Caco-2 (cell line): ENCODE measurements at regions not wholly inside any gene's neighbourhood (a gene's known extent, or its start where the extent isn't known, plus 50 kb on each side); places are given as distances from the start of the nearest gene placed in this dataset.

ENCODE experiments used
- BruUV-seq: library from RNA; stranded (reverse); fragments of 400-500 nt; replicated peaks from 2 replicates; lab custom pipeline; 2021; lab: Mats Ljungman, UMichigan
- CTCF ChIA-PET: fragments of 300-600 bp; sonication (Branson Sonifier 250); formaldehyde crosslinking; loops from one replicate; lab custom pipeline; 2022; ENCODE audit warnings: antibody characterized with exemption; lab: Charles Lee
- POLR2A ChIA-PET: fragments of 300-600 bp; sonication (Branson Sonifier 250); formaldehyde crosslinking; loops from one replicate; lab custom pipeline; 2022; ENCODE audit warnings: antibody characterized with exemption; lab: Charles Lee
- DNase-seq, 2 experiments: peaks; one replicate each; pipeline versions ENCODE4 v3.0.0 to v3.0.0-alpha.2; 2020 to 2022
- H3K27me3 ChIP-seq: replicated peaks from 2 replicates; pipeline ENCODE4 v1.6.0; 2011; ENCODE audit warnings: low read length; ENCODE audit not compliant: control insufficient read depth, insufficient read depth
- H3K36me3 ChIP-seq: 2 replicates; pipeline ENCODE4 v1.5.1; 2011; ENCODE audit warnings: low read length; ENCODE audit not compliant: control insufficient read depth, insufficient read depth
- H3K4me1 ChIP-seq: fragments of 250-450 bp; sonication (Bioruptor Pico); 2 replicates; pipeline ENCODE4 v1.5.1; 2020; ENCODE audit warnings: mild to moderate bottlenecking
- H3K4me3 ChIP-seq: 2 replicates; pipeline ENCODE4 v1.5.1; 2011; ENCODE audit warnings: low read depth, mild to moderate bottlenecking, control low read depth, low read length
- H3K9me3 ChIP-seq: fragments of 250-450 bp; sonication (Bioruptor Pico); 2 replicates; pipeline ENCODE4 v1.5.1; 2020; ENCODE audit warnings: mild to moderate bottlenecking, moderate library complexity
- H3K27ac Mint-ChIP-seq: one replicate; pipeline ENCODE4 v1.8.0; 2022; ENCODE audit warnings: mixed read lengths; ENCODE audit not compliant: unreplicated experiment
- H3K27me3 Mint-ChIP-seq: one replicate; pipeline ENCODE4 v1.8.0; 2022; ENCODE audit warnings: mixed read lengths; ENCODE audit not compliant: insufficient read depth, unreplicated experiment
- H3K36me3 Mint-ChIP-seq: one replicate; pipeline ENCODE4 v1.8.0; 2022; ENCODE audit warnings: mild to moderate bottlenecking, mixed read lengths; ENCODE audit not compliant: insufficient read depth, unreplicated experiment
- H3K4me1 Mint-ChIP-seq: one replicate; pipeline ENCODE4 v1.8.0; 2022; ENCODE audit warnings: low read depth, mixed read lengths; ENCODE audit not compliant: unreplicated experiment
- H3K4me3 Mint-ChIP-seq: one replicate; pipeline ENCODE4 v1.8.0; 2022; ENCODE audit warnings: mild to moderate bottlenecking, moderate library complexity, mixed read lengths; ENCODE audit not compliant: unreplicated experiment
- H3K9me3 Mint-ChIP-seq: one replicate; pipeline ENCODE4 v1.8.0; 2022; ENCODE audit warnings: mixed read lengths; ENCODE audit not compliant: unreplicated experiment
- CTCF ChIP-seq, 2 experiments: fragments of 200-600 bp in 1 of 2; IDR thresholded peaks; 1 replicate in 1 of 2; 2 replicates in 1 of 2; pipeline versions ENCODE4 v1.5.1 to v1.8.0; 2011 to 2022; ENCODE audit warnings: antibody characterized with exemption in 1 of 2, control low read depth in 1 of 2, inconsistent platforms in 1 of 2, low read depth in 1 of 2, low read length in 1 of 2, mild to moderate bottlenecking in 1 of 2, moderate library complexity in 1 of 2; ENCODE audit not compliant: insufficient read depth in 1 of 2, severe bottlenecking in 1 of 2, unreplicated experiment in 1 of 2
- intact Hi-C: fragments of 100-400 bp; cut with micrococcal nuclease; formaldehyde crosslinking; loops from one replicate; pipeline ENCODE4 v1.10.0; 2022; ENCODE audit not compliant: unreplicated experiment

GRCh38 chr3:107250221-107250620 is 127.0 kb upstream of the CCDC54 start:
- intact Hi-C loops = no loop called here
- Mint-ChIP-seq H3K4me3 (no peak overlapping the region), H3K27me3 (peaks cover 4% of the 10 kb centered on the region), H3K4me1 (no peaks in the 10 kb centered on the region), H3K27ac (no peak overlapping the region), H3K9me3 (no peaks in the 10 kb centered on the region), H3K36me3 (no peaks in the 10 kb centered on the region)
- no peaks in the 10 kb centered on the region for H3K9me3 ChIP-seq
- no peaks in the 10 kb centered on the region for H3K4me1 ChIP-seq
- ChIA-PET POLR2A (no interaction called here), CTCF (no interaction called here)
- no peak overlapping the region for H3K4me3 ChIP-seq
- no peak for TF ChIP-seq CTCF (IDR thresholded peaks at IDR 0.05; ENCODE audit: insufficient read depth in 1 of 2, low read depth in 1 of 2, low read length in 1 of 2, severe bottlenecking in 1 of 2, unreplicated experiment in 1 of 2)
- BruUV-seq = no TSS peak
- H3K36me3 ChIP-seq = no peaks in the 10 kb centered on the region
- DNase-seq = no peak
- no peaks in the 10 kb centered on the region for H3K27me3 ChIP-seq

GRCh38 chr3:107251819-107252218 is 125.4 kb upstream of the CCDC54 start:
- TF ChIP-seq CTCF (IDR thresholded peaks at IDR 0.05; ENCODE audit: insufficient read depth in 1 of 2, low read depth in 1 of 2, low read length in 1 of 2, severe bottlenecking in 1 of 2, unreplicated experiment in 1 of 2) = no peak
- H3K4me1 ChIP-seq = no peaks in the 10 kb centered on the region
- H3K27me3 ChIP-seq = no peaks in the 10 kb centered on the region
- H3K4me3 ChIP-seq = no peak overlapping the region
- Mint-ChIP-seq H3K27me3 (peaks cover 4% of the 10 kb centered on the region), H3K4me1 (no peaks in the 10 kb centered on the region), H3K9me3 (no peaks in the 10 kb centered on the region), H3K27ac (no peak overlapping the region), H3K4me3 (no peak overlapping the region), H3K36me3 (no peaks in the 10 kb centered on the region)
- intact Hi-C loops = no loop called here
- ChIA-PET POLR2A (no interaction called here), CTCF (no interaction called here)
- DNase-seq = no peak
- no peaks in the 10 kb centered on the region for H3K36me3 ChIP-seq
- no peaks in the 10 kb centered on the region for H3K9me3 ChIP-seq
- BruUV-seq = no TSS peak

GRCh38 chr3:107256963-107257362 is 120.3 kb upstream of the CCDC54 start:
- Histone ChIP-seq H3K4me3 (no peak overlapping the region), H3K4me1 (no peaks in the 10 kb centered on the region), H3K27me3 (no peaks in the 10 kb centered on the region), H3K36me3 (no peaks in the 10 kb centered on the region), H3K9me3 (no peaks in the 10 kb centered on the region)
- Mint-ChIP-seq H3K27ac (no peak overlapping the region), H3K4me3 (no peak overlapping the region), H3K36me3 (no peaks in the 10 kb centered on the region), H3K4me1 (no peaks in the 10 kb centered on the region), H3K27me3 (peaks cover 4% of the 10 kb centered on the region), H3K9me3 (no peaks in the 10 kb centered on the region)
- BruUV-seq = no TSS peak
- CTCF ChIA-PET = no interaction called here
- intact Hi-C loops = no loop called here
- POLR2A ChIA-PET = no interaction called here
- no peak for TF ChIP-seq CTCF (IDR thresholded peaks at IDR 0.05; ENCODE audit: insufficient read depth in 1 of 2, low read depth in 1 of 2, low read length in 1 of 2, severe bottlenecking in 1 of 2, unreplicated experiment in 1 of 2)
- DNase-seq = no peak
